Stimulated activated naive CD8-positive, alpha-beta T cell treated with anti-CD3 and anti-CD28 coated beads, Interleukin-15, Interleukin-2, amounts not matched to agents 100 U/mL and 50 U/mL, for 24 hours (primary cell): ENCODE measurements at regions not wholly inside any gene's neighbourhood (a gene's known extent, or its start where the extent isn't known, plus 50 kb on each side); places are given as distances from the start of the nearest gene placed in this dataset.
"Not testable (repeated sequence)": the region's sequence is repeated elsewhere in the genome, so short reads cannot be mapped to it uniquely, and the experiment has no call there.

Experiments
- ATAC-seq: fragments of 150-1000 bp; cut with Tn5 transposase; one replicate; pipeline ENCODE4 v1.10.0; 2021
- DNase-seq: peaks from one replicate; pipeline ENCODE4 v3.0.0; 2021

GRCh38 chr4:162839814-162840213, 326.9 kb downstream of the NAF1 start:
- no peak for DNase-seq
- no peak for ATAC-seq

GRCh38 chr4:162838671-162839070, 328.0 kb downstream of the NAF1 start:
- ATAC-seq (no peak), DNase-seq (no peak)

GRCh38 chr4:162837679-162838078, 329.0 kb downstream of the NAF1 start:
- ATAC-seq (no peak), DNase-seq (no peak)

- ATAC-seq (no peak), DNase-seq (no peak)
Observed at GRCh38 chr4:162837241-162837640, 329.4 kb downstream of the NAF1 start.

GRCh38 chr4:162836773-162837172, 329.9 kb downstream of the NAF1 start:
- no peak for DNase-seq

GRCh38 chr4:162836258-162836657, 330.4 kb downstream of the NAF1 start:
- not testable (repeated sequence) for ATAC-seq, DNase-seq

More at GRCh38 chr4:162836773-162837172, 329.9 kb downstream of the NAF1 start:
- ATAC-seq: no peak

GRCh38 chr4:162830899-162831298, 335.8 kb downstream of the NAF1 start:
- no peak for ATAC-seq
- DNase-seq: no peak

GRCh38 chr4:162817374-162817773, 349.3 kb downstream of the NAF1 start:
- not testable (repeated sequence) for ATAC-seq, DNase-seq

GRCh38 chr4:162804351-162804924, 362.3 kb downstream of the NAF1 start:
- no peak for ATAC-seq

GRCh38 chr4:162803378-162803777, 363.3 kb downstream of the NAF1 start:
- ATAC-seq: no peak

More at GRCh38 chr4:162804351-162804924, 362.3 kb downstream of the NAF1 start:
- no peak for DNase-seq

GRCh38 chr4:162797108-162797507, 369.6 kb downstream of the NAF1 start:
- no peak for DNase-seq
- ATAC-seq: no peak

More at GRCh38 chr4:162803378-162803777, 363.3 kb downstream of the NAF1 start:
- DNase-seq: no peak

- DNase-seq (no peak), ATAC-seq (no peak)
Observed at GRCh38 chr4:162793571-162793970, 373.1 kb downstream of the NAF1 start.

- DNase-seq: no peak
- no peak for ATAC-seq
Observed at GRCh38 chr4:162793004-162793403, 373.7 kb downstream of the NAF1 start.

- DNase-seq (no peak), ATAC-seq (no peak)
Observed at GRCh38 chr4:162791226-162791625, 375.5 kb downstream of the NAF1 start.

GRCh38 chr4:162787120-162787519, 379.6 kb downstream of the NAF1 start:
- no peak for ATAC-seq

GRCh38 chr4:162782778-162783525, 383.7 kb downstream of the NAF1 start:
- DNase-seq (no peak), ATAC-seq (no peak)

More at GRCh38 chr4:162787120-162787519, 379.6 kb downstream of the NAF1 start:
- DNase-seq: no peak

GRCh38 chr4:162782096-162782777, 384.5 kb downstream of the NAF1 start:
- DNase-seq: no peak
- ATAC-seq: no peak

GRCh38 chr4:162770761-162771490, 395.8 kb downstream of the NAF1 start:
- no peak for ATAC-seq

GRCh38 chr4:162767083-162767482, 399.6 kb downstream of the NAF1 start:
- DNase-seq: no peak
- no peak for ATAC-seq

More at GRCh38 chr4:162770761-162771490, 395.8 kb downstream of the NAF1 start:
- no peak for DNase-seq

GRCh38 chr4:162761965-162762364, 404.7 kb downstream of the NAF1 start:
- ATAC-seq (no peak), DNase-seq (no peak)

GRCh38 chr4:162740228-162740627, 426.5 kb downstream of the NAF1 start:
- ATAC-seq, DNase-seq: not testable (repeated sequence)

GRCh38 chr4:162739596-162739995, 427.1 kb downstream of the NAF1 start:
- DNase-seq, ATAC-seq: not testable (repeated sequence)
